K562 (cell line): ENCODE measurements at regions not wholly inside any gene's neighbourhood (a gene's known extent, or its start where the extent isn't known, plus 50 kb on each side); places are given as distances from the start of the nearest gene placed in this dataset.

Source experiments
- CHD7 ChIP-seq: fragments of 200-600 bp; sonication (generic); IDR thresholded peaks from one replicate; pipeline ENCODE4 v1.6.1; 2012; ENCODE audit warnings: mild to moderate bottlenecking, low read depth, low read length, inconsistent platforms
- E4F1 ChIP-seq: fragments of 250-450 bp; sonication (Bioruptor Pico); IDR thresholded peaks from 2 replicates; pipeline ENCODE4 v1.5.0; 2021; ENCODE audit warnings: mild to moderate bottlenecking, borderline replicate concordance
- MTA2 ChIP-seq: fragments of 450-650 bp; IDR thresholded peaks from 2 replicates; pipeline ENCODE4 v1.6.1; 2016; ENCODE audit warnings: low read depth
- PTBP1 ChIP-seq: fragments of 200-400 bp; formaldehyde crosslinking; IDR thresholded peaks from 2 replicates; pipeline ENCODE4 v1.6.1; 2017; ENCODE audit warnings: low read depth, low read length
- SRSF7 ChIP-seq: fragments of 200-400 bp; formaldehyde crosslinking; optimal IDR thresholded peaks from 2 replicates; pipeline ENCODE3; 2017; ENCODE audit warnings: mild to moderate bottlenecking, low read depth, low read length
- ZNF134 ChIP-seq: fragments of 250-450 bp; sonication (Bioruptor Pico); conservative IDR thresholded peaks from 2 replicates; pipeline ENCODE4 v1.4.0; 2020
- ZNF174 ChIP-seq: fragments of 250-450 bp; sonication (Bioruptor Pico); IDR thresholded peaks from 2 replicates; pipeline ENCODE4 v1.4.0; 2020; ENCODE audit warnings: mild to moderate bottlenecking
- ZNF717 ChIP-seq: fragments of 250-450 bp; sonication (Bioruptor Pico); IDR thresholded peaks from 2 replicates; pipeline ENCODE4 v1.5.0; 2021
- ZNF75A ChIP-seq: fragments of 450-650 bp; formaldehyde crosslinking; IDR thresholded peaks from 2 replicates; pipeline ENCODE4 v1.4.0; 2020; ENCODE audit warnings: mild to moderate bottlenecking
- ZNF830 ChIP-seq: fragments of 250-450 bp; sonication (Bioruptor Pico); IDR thresholded peaks from 2 replicates; pipeline ENCODE4 v1.5.0; 2021; ENCODE audit warnings: mild to moderate bottlenecking
- TF ChIP-seq, protein P1 (sequence below): fragments of 450-650 bp; formaldehyde crosslinking; IDR thresholded peaks from 2 replicates; pipeline ENCODE4 v1.4.0; 2022; ENCODE audit warnings: missing genetic modification characterization

- TF ChIP-seq CHD7 = no peak
- no peak for TF ChIP-seq ZNF174
- no peak for TF ChIP-seq ZNF717 (CRISPR knock-in tag)
- no peak for TF ChIP-seq ZNF134
- TF ChIP-seq PTBP1 = no peak
- TF ChIP-seq, protein P1, sequence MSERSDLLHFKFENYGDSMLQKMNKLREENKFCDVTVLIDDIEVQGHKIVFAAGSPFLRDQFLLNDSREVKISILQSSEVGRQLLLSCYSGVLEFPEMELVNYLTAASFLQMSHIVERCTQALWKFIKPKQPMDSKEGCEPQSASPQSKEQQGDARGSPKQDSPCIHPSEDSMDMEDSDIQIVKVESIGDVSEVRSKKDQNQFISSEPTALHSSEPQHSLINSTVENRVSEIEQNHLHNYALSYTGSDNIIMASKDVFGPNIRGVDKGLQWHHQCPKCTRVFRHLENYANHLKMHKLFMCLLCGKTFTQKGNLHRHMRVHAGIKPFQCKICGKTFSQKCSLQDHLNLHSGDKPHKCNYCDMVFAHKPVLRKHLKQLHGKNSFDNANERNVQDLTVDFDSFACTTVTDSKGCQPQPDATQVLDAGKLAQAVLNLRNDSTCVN (CRISPR knock-in tag) = no peak
- no peak for TF ChIP-seq ZNF830 (CRISPR knock-in tag)
- TF ChIP-seq ZNF75A (CRISPR knock-in tag) = no peak
- TF ChIP-seq SRSF7 = no peak
- no peak for TF ChIP-seq E4F1 (CRISPR knock-in tag)
- no peak for TF ChIP-seq MTA2
Observed at GRCh38 chr7:51860305-51860704, 543.7 kb upstream of the COBL start (continued).
